Chondrocyte (in vitro differentiated cells): ENCODE measurements at regions not wholly inside any gene's neighbourhood (a gene's known extent, or its start where the extent isn't known, plus 50 kb on each side); places are given as distances from the start of the nearest gene placed in this dataset.

Experiments
- DNase-seq: peaks from one replicate; pipeline ENCODE4 v3.0.0; 2021; ENCODE audit warnings: mixed read lengths, low spot score
- H3K27ac Mint-ChIP-seq: one replicate; pipeline ENCODE4 v1.8.0; 2021; ENCODE audit warnings: mild to moderate bottlenecking, moderate library complexity, mixed read lengths; ENCODE audit not compliant: unreplicated experiment
- H3K27me3 Mint-ChIP-seq: 2 replicates; pipeline ENCODE4 v1.8.0; 2021; ENCODE audit warnings: low read depth, mixed read lengths
- H3K36me3 Mint-ChIP-seq: 2 replicates; pipeline ENCODE4 v1.8.0; 2021; ENCODE audit warnings: low read depth, mixed read lengths
- H3K4me1 Mint-ChIP-seq: 2 replicates; pipeline ENCODE4 v1.8.0; 2021; ENCODE audit warnings: low read depth, mild to moderate bottlenecking, mixed read lengths
- H3K4me3 Mint-ChIP-seq: one replicate; pipeline ENCODE4 v1.8.0; 2021; ENCODE audit warnings: mild to moderate bottlenecking, moderate library complexity, mixed read lengths; ENCODE audit not compliant: unreplicated experiment
- H3K9me3 Mint-ChIP-seq: 2 replicates; pipeline ENCODE4 v1.8.0; 2021; ENCODE audit warnings: low read depth, mixed read lengths
- TF ChIP-seq, protein P1 (sequence below): fragments of 200-600 bp; sonication (generic); IDR thresholded peaks from 2 replicates; pipeline ENCODE4 v1.5.0; 2021; ENCODE audit warnings: antibody characterized with exemption, mild to moderate bottlenecking, moderate library complexity

DNA sequence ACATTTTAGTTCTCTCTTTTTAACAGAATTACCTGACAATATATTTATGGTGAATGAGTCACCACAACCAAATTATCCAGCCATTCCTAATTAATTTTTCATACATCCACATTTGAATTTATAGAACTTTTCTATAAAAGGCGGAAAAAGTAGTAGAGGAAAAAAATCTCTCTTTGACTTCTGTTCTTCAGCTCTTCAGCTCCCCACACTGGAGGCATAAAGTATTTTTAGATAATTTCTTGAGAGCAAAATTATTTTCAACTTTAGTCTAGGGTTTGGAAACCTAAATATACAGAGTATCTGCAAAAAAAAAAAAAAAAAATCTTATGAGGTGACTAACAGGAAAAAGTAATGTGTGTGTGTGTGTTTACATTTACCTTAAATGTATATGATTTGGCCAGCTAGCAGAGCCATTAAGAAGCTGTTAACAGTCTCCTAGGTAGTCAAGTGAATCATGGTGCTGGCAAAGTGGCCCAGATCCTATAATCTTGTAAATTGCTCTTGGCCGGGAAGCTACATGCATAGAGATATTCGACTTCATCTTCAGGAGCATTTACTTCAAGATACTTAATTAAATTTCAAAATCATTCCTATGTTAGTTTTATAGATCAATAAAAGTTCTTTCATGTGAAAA lies 383.1 kb upstream of the STEAP1 start:
- Mint-ChIP-seq H3K27ac (no peak overlapping the region), H3K36me3 (no peaks in the 10 kb centered on the region), H3K9me3 (no peaks in the 10 kb centered on the region), H3K4me3 (no peak overlapping the region), H3K27me3 (no peaks in the 10 kb centered on the region), H3K4me1 (no peaks in the 10 kb centered on the region)
- DNase-seq: no peak
- TF ChIP-seq, protein P1, sequence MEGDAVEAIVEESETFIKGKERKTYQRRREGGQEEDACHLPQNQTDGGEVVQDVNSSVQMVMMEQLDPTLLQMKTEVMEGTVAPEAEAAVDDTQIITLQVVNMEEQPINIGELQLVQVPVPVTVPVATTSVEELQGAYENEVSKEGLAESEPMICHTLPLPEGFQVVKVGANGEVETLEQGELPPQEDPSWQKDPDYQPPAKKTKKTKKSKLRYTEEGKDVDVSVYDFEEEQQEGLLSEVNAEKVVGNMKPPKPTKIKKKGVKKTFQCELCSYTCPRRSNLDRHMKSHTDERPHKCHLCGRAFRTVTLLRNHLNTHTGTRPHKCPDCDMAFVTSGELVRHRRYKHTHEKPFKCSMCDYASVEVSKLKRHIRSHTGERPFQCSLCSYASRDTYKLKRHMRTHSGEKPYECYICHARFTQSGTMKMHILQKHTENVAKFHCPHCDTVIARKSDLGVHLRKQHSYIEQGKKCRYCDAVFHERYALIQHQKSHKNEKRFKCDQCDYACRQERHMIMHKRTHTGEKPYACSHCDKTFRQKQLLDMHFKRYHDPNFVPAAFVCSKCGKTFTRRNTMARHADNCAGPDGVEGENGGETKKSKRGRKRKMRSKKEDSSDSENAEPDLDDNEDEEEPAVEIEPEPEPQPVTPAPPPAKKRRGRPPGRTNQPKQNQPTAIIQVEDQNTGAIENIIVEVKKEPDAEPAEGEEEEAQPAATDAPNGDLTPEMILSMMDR: peak; percentile 53

DNA sequence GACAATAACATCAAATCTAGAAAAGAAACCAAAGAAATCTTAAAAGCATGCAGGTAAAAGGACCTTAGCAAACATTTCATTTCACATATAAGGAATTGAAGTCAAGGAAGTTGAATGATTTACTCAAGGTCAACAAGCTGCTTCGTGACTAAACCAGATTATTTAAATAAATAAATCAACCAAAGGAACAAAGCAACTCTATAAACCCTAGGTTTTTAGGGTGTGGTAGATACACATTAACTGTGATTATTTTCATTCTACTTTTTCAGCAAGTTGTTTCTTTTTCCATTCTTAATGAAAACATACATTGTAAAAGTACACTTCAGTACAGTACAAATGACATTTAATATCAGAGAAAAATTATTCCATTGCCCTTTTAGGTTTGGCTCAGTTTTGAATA lies 382.0 kb upstream of the STEAP1 start:
- H3K9me3 Mint-ChIP-seq: no peaks in the 10 kb centered on the region
- H3K27me3 Mint-ChIP-seq: no peaks in the 10 kb centered on the region
- DNase-seq: no peak
- H3K27ac Mint-ChIP-seq: no peak overlapping the region
- H3K36me3 Mint-ChIP-seq: no peaks in the 10 kb centered on the region
- no peaks in the 10 kb centered on the region for H3K4me1 Mint-ChIP-seq
- TF ChIP-seq, protein P1: no peak
- no peak overlapping the region for H3K4me3 Mint-ChIP-seq

DNA sequence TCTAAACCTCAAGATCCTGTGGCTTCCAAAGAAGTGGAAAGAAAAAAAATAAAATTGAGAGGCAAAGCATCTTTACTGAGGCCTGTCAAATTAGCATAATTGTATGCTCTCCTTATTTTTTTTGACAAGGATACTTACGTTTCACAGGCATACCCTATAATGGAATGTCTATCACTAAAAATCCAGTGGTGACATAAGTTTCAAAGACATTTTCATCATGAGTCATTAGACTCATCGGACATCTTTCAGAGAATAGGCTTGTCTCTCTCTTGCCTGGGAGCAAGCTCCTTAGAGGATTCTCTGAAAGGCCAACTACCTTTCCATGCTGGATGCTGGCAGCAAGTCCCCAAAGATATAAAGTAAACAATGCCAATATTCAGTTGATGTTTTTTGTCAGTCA lies 380.7 kb upstream of the STEAP1 start:
- TF ChIP-seq, protein P1: no peak
- H3K27ac Mint-ChIP-seq: no peak overlapping the region

DNA sequence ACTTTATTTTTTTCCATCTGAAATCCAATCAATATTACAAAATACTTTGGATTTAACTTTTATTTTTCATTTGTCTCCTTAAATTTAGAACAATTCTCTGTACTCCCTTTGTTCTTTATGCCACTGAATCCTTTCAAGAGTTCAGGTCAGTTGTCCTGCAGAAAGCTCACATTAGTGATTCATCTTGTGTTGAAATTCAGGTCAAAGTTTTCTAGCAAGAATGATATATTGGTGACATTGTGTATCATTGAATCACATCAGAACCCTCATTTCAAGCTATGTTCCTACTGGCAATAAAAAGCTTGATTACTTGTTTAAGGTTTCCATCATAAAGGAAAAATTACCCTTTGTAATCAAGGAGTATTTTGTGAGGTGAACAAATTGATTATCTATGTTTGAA lies 378.8 kb upstream of the STEAP1 start:
- Mint-ChIP-seq H3K4me3 (no peak overlapping the region), H3K9me3 (no peaks in the 10 kb centered on the region), H3K4me1 (no peaks in the 10 kb centered on the region), H3K27me3 (no peaks in the 10 kb centered on the region), H3K27ac (no peak overlapping the region), H3K36me3 (no peaks in the 10 kb centered on the region)
- TF ChIP-seq, protein P1: no peak
- DNase-seq: no peak

More for the DNA sequence above, 380.7 kb upstream of the STEAP1 start:
- H3K27me3 Mint-ChIP-seq: no peaks in the 10 kb centered on the region
- no peaks in the 10 kb centered on the region for H3K4me1 Mint-ChIP-seq
- H3K4me3 Mint-ChIP-seq: no peak overlapping the region
- H3K36me3 Mint-ChIP-seq: no peaks in the 10 kb centered on the region
- no peak for DNase-seq
- H3K9me3 Mint-ChIP-seq: no peaks in the 10 kb centered on the region

DNA sequence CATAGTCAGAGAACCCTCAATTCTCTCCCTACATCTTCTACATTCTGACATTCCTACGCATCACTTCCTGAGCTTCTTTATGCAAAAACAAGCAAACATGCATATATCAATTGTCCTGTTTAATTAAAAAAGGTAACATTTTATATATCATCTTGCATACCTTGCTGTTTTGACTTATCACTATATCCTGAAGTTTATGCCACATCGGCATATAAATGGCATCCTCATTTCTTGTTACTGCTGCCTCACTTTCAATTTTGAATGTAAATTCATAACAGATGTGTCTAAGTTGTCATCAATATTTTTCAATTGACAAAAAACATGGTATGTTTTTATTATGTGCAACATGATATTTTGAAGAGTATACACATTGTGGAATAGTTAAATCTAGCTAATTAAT lies 377.3 kb upstream of the STEAP1 start:
- peaks cover 2% of the 10 kb centered on the region for H3K27me3 Mint-ChIP-seq
- no peaks in the 10 kb centered on the region for H3K9me3 Mint-ChIP-seq
- no peak for DNase-seq
- TF ChIP-seq, protein P1: no peak
- no peak overlapping the region for H3K27ac Mint-ChIP-seq
- no peak overlapping the region for H3K4me3 Mint-ChIP-seq
- no peaks in the 10 kb centered on the region for H3K36me3 Mint-ChIP-seq
- H3K4me1 Mint-ChIP-seq: no peaks in the 10 kb centered on the region
